ENCODE measurements at regions not wholly inside any gene's neighbourhood (a gene's known extent, or its start where the extent isn't known, plus 50 kb on each side); places are given as distances from the start of the nearest gene placed in this dataset.

GRCh38 chr2:146979746-146980145 lies 865.1 kb upstream of the ACVR2A start:
- TF ChIP-seq CTCF (IDR thresholded peaks at IDR 0.05) (no peak), EP300 (IDR thresholded peaks at IDR 0.05) (no peak), POLR2A (IDR thresholded peaks at IDR 0.05) (no peak), POLR2AphosphoS5 (IDR thresholded peaks at IDR 0.05) (no peak)
